Activated CD4-positive, alpha-beta T cell treated with anti-CD3 and anti-CD28 coated beads for 36 hours (primary cell): ENCODE measurements at regions not wholly inside any gene's neighbourhood (a gene's known extent, or its start where the extent isn't known, plus 50 kb on each side); places are given as distances from the start of the nearest gene placed in this dataset.

Source experiments
- ATAC-seq: fragments of 200-7000 bp; cut with Tn5 transposase; one replicate; pipeline ENCODE4 v1.10.0; 2021; ENCODE audit warnings: mild to moderate bottlenecking, moderate library complexity
- CTCF ChIA-PET: fragments of 350-600 bp; sonication (Branson Sonifier 250); formaldehyde crosslinking; loops from one replicate; lab custom pipeline; 2021; ENCODE audit warnings: antibody characterized with exemption; lab: Charles Lee
- POLR2A ChIA-PET: fragments of 350-600 bp; sonication (Branson Sonifier 250); formaldehyde crosslinking; loops from one replicate; lab custom pipeline; 2021; ENCODE audit warnings: antibody characterized with exemption, inconsistent platforms; lab: Charles Lee
- DNase-seq: peaks from one replicate; pipeline ENCODE4 v3.0.0-alpha.2; 2020
- H3K27ac Mint-ChIP-seq: one replicate; pipeline ENCODE4 v1.8.0; 2021; ENCODE audit warnings: mixed read lengths
- H3K27me3 Mint-ChIP-seq: one replicate; pipeline ENCODE4 v1.8.0; 2021; ENCODE audit warnings: mixed read lengths
- H3K36me3 Mint-ChIP-seq: one replicate; pipeline ENCODE4 v1.8.0; 2021; ENCODE audit warnings: low read depth, mixed read lengths
- H3K4me1 Mint-ChIP-seq: one replicate; pipeline ENCODE4 v1.8.0; 2021; ENCODE audit warnings: mixed read lengths
- H3K4me3 Mint-ChIP-seq: one replicate; pipeline ENCODE4 v1.8.0; 2021; ENCODE audit warnings: mild to moderate bottlenecking, moderate library complexity, mixed read lengths
- H3K9me3 Mint-ChIP-seq: one replicate; pipeline ENCODE4 v1.8.0; 2021; ENCODE audit warnings: low read depth, mixed read lengths
- intact Hi-C, 2 experiments: fragments of 100-400 bp; cut with DNase I in 1 of 2; cut with micrococcal nuclease in 1 of 2; formaldehyde crosslinking; loops; one replicate each; pipeline versions ENCODE4 v1.14.2 to v1.15.1; 2022 to 2024; cut with DNase I, micrococcal nuclease

DNA sequence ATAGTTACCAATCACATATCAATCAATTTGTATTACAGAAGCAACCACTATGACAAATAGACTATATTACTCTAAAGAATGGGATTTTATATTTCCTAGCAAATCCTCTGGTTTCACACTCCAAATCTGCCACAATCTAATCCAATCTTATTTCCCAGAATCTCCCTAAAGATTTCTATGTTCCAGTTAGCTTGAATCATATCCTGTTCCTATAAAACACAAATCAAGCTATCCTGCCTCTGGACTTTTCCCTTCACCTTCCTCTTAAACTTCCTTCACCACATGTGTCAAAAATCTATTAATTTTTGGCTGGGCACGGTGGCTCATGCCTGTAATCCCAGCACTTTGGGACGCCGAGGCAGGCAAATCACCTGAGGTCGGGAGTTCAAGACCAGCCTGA lies 50.0 kb downstream of the PIK3C2A start:
- DNase-seq (no peak), ATAC-seq (no peak)
- Mint-ChIP-seq H3K27me3 (no peaks in the 10 kb centered on the region), H3K4me1 (peaks cover 34% of the 10 kb centered on the region), H3K4me3 (no peak overlapping the region), H3K36me3 (peaks cover 21% of the 10 kb centered on the region), H3K9me3 (no peaks in the 10 kb centered on the region), H3K27ac (no peak overlapping the region)
- ChIA-PET CTCF (interaction anchor here (0.6 to 0.8 kb wide), 2 partner anchors 20 to 371 kb away, joined by 3 read pairs; no protein-coding TSS in a partner anchor), POLR2A (no interaction called here)
- intact Hi-C loops = no loop called here

DNA sequence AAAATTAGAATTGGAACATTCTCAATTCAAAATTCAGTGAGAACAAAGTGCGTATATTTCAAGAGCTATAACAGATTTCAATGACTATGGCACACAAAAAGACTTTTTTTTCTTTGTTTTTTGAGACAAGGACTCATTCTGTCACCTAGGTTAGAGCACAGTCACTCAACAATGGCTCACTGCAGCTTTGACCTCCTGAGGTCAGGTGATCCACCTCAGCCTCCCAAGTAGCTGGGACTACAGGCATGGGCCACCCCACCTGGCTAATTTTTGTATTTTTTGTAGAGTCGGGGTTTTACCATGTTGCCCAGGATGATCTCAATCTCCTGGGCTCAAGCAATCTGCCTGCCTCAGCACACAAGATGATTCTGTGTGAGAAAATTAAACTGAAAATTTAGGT lies 51.5 kb downstream of the PIK3C2A start:
- Mint-ChIP-seq H3K27ac (no peak overlapping the region), H3K9me3 (no peaks in the 10 kb centered on the region), H3K4me3 (no peak overlapping the region), H3K36me3 (peaks cover 18% of the 10 kb centered on the region), H3K4me1 (peaks cover 20% of the 10 kb centered on the region), H3K27me3 (no peaks in the 10 kb centered on the region)
- DNase-seq = no peak
- CTCF ChIA-PET = no interaction called here
- ATAC-seq = no peak
- intact Hi-C loops = no loop called here
- POLR2A ChIA-PET = no interaction called here

DNA sequence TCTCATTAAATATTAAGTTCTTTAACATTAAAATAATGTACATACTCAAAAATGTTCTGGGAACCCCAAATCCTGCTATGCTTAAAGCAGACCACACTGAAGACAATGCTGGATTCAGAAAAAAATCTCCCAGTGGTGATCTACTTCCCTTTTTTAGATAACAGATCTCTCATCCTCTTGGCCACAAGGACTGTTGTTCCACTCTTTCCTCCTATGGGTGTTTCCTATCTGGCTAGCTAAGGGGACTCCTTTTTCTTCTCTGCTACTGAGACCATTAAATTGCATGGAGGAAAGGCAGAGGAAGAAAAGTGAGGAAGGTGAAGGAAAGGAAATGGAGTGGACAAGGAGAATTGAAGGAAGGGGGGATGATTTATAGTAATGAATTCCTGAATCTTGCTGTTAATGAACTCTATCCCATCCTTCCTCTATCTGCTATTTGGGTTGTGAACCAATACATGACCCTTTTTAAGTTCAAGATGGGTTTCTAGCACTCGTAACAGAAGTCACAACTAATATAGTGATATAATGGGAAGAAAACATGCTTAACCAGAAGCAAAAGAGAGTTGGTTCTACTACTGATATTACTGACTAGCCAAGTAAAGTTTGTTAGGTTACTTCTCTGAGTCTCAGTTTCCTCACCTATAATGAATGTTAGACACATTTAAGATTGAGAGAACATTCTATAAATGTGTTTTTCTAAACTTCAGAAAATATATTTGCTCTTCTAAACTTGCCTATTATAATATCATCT lies 53.2 kb downstream of the PIK3C2A start:
- Mint-ChIP-seq H3K4me3 (no peak overlapping the region), H3K36me3 (peaks cover 11% of the 10 kb centered on the region), H3K27ac (no peak overlapping the region), H3K9me3 (no peaks in the 10 kb centered on the region), H3K27me3 (no peaks in the 10 kb centered on the region), H3K4me1 (peaks cover 11% of the 10 kb centered on the region)
- ChIA-PET POLR2A (no interaction called here), CTCF (interaction anchor here (0.7 kb wide), 1 partner anchor 34 kb away, joined by 4 read pairs; no protein-coding TSS in a partner anchor)
- intact Hi-C loops = no loop called here
- ATAC-seq (no peak), DNase-seq (no peak)

DNA sequence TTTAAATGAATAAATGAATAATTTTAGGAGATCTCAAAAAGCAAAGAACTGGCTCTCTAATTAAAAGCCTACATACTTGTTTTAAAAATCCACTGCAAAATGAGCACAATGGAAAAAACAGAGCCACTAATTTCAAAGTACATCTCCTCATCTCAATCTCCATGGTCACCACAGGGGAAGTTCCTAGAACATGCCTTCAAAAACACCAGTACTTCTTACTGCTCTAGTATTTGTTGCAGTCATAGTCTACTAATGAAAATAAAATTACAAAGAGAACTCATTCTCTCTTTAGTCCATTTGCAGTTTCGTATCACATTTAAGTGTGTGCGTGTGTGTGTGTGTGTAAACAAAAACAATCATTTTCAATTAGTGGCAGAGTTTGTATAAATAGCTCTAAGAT lies 54.0 kb downstream of the PIK3C2A start:
- Mint-ChIP-seq H3K27ac (no peak overlapping the region), H3K27me3 (no peaks in the 10 kb centered on the region), H3K36me3 (peaks cover 11% of the 10 kb centered on the region), H3K9me3 (no peaks in the 10 kb centered on the region), H3K4me3 (no peak overlapping the region), H3K4me1 (peaks cover 11% of the 10 kb centered on the region)
- ATAC-seq (no peak), DNase-seq (no peak)
- ChIA-PET CTCF (interaction anchor here (0.6 to 1.0 kb wide), 3 partner anchors 10 to 146 kb away, joined by 3 to 4 read pairs (median 3); no protein-coding TSS in a partner anchor), POLR2A (no interaction called here)
- intact Hi-C loops = no loop called here

DNA sequence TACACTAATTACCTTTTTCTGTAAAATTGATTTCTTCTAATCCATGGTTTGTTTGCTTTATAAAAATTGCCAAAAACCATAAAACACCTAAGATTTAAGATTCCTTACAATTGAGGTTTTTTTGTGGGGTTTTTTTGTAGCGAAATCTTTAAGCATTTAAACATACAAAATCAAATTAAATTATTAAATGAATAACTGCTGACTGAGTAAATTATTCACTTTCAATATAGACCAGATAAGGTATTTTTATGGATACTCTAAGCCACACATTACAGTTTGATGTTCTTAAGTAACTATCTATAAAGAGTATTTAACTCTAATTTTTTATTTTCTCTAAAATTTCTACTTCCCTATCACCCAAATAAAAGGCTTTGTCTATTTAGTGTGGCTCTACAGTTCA lies 55.5 kb downstream of the PIK3C2A start:
- no peak overlapping the region for H3K27ac Mint-ChIP-seq
- intact Hi-C loops = no loop called here
- H3K4me1 Mint-ChIP-seq = peaks cover 14% of the 10 kb centered on the region
- CTCF ChIA-PET = no interaction called here
- no peak overlapping the region for H3K4me3 Mint-ChIP-seq
- ATAC-seq = no peak
- H3K9me3 Mint-ChIP-seq = no peaks in the 10 kb centered on the region
- no peak for DNase-seq
- POLR2A ChIA-PET = no interaction called here
- H3K36me3 Mint-ChIP-seq = peaks cover 15% of the 10 kb centered on the region
- no peaks in the 10 kb centered on the region for H3K27me3 Mint-ChIP-seq

DNA sequence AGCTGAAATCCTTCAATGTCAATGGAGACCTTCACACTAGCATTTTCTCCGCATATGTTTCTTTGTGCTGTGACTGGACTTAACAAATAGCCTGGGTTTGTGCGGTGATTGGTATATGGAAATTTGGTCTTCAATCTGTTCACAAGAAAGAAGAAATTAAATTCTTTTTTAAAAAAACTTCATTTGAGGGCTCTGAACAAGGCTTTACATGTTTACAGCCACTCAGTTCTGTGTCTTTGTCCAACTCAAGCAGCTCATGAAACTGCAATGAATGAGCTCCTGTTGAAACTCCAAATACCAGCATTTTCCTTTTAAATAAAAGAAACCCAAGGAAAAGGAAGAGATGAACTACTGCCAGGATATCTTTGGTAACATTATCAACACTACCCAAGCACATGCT lies 57.3 kb downstream of the PIK3C2A start:
- Mint-ChIP-seq H3K9me3 (no peaks in the 10 kb centered on the region), H3K4me3 (no peak overlapping the region), H3K27ac (peak overlapping the region; percentile 24), H3K36me3 (peaks cover 25% of the 10 kb centered on the region), H3K4me1 (peaks cover 25% of the 10 kb centered on the region), H3K27me3 (no peaks in the 10 kb centered on the region)
- intact Hi-C loops = no loop called here
- CTCF ChIA-PET = interaction anchor here (0.6 to 1.4 kb wide), 3 partner anchors 11 to 367 kb away, joined by 3 to 4 read pairs (median 4); no protein-coding TSS in a partner anchor
- POLR2A ChIA-PET = no interaction called here
- DNase-seq = no peak
- ATAC-seq = no peak

DNA sequence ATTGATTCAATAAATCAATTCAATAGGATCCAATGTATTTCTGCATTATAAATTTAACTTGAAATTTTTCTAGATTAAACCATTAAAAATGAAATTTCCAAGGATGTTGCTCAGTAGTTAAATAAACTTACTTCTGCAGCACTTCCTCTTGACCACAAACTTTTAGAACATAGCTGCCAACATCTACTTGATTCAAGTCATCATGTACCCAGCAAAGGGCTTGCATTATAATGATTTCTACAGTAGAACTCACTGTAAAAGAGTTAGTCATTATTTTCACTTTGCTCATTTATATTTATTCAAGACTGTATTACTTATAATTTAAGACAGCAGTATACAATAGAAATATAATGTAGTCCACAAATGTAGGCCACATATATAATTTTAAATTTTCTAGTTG lies 59.2 kb downstream of the PIK3C2A start:
- ChIA-PET POLR2A (no interaction called here), CTCF (no interaction called here)
- ATAC-seq (no peak), DNase-seq (no peak)
- H3K4me1 Mint-ChIP-seq = peaks cover 16% of the 10 kb centered on the region
- no peaks in the 10 kb centered on the region for H3K27me3 Mint-ChIP-seq
- no peak overlapping the region for H3K4me3 Mint-ChIP-seq
- no peaks in the 10 kb centered on the region for H3K9me3 Mint-ChIP-seq
- peaks cover 28% of the 10 kb centered on the region for H3K36me3 Mint-ChIP-seq
- intact Hi-C loops = no loop called here
- no peak overlapping the region for H3K27ac Mint-ChIP-seq

DNA sequence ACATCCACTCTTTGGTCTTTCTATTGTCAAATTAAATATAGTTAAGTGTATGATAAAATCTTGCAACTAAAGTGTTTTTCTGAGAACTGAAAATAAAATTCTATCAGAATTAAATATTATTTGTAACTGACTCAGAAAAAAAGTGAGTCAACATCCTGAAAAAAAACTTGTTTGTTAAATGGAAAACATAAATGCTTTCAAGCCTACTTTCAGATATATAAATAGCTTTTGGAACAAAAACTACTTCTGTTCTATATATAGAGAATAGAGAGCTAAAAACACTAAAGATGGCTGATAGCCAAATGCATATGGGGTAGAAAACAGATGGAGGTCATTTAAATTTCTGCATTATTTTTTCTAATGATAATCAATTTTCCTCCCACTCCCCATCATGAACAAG lies 61.8 kb downstream of the PIK3C2A start:
- Mint-ChIP-seq H3K4me3 (no peak overlapping the region), H3K4me1 (peaks cover 16% of the 10 kb centered on the region), H3K9me3 (no peaks in the 10 kb centered on the region), H3K36me3 (peaks cover 37% of the 10 kb centered on the region), H3K27me3 (no peaks in the 10 kb centered on the region), H3K27ac (no peak overlapping the region)
- intact Hi-C loops = no loop called here
- DNase-seq (no peak), ATAC-seq (no peak)
- CTCF ChIA-PET = interaction anchor here (0.8 kb wide), 1 partner anchor 8 kb away, joined by 3 read pairs; no protein-coding TSS in a partner anchor
- POLR2A ChIA-PET = no interaction called here

DNA sequence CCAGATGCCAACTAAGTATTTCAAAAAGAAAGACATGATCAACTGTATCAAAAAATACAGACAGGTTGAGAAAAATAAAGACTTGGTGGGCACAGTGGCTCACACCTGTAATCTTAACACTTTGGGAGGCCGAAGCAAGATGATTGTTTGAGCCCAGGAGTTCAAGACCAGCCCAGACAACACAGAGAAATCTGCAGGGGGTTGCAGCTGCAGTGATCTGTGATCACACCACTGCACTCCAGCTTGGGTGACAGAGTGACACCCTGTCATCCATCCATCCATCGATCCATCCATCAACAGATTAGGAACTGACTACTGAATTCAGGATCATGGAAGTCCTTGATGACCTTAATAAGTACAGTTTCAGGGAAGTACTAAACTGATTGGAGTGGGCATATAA lies 65.0 kb upstream of the RPS13 start:
- CTCF ChIA-PET = no interaction called here
- POLR2A ChIA-PET = no interaction called here
- no peak for DNase-seq

DNA sequence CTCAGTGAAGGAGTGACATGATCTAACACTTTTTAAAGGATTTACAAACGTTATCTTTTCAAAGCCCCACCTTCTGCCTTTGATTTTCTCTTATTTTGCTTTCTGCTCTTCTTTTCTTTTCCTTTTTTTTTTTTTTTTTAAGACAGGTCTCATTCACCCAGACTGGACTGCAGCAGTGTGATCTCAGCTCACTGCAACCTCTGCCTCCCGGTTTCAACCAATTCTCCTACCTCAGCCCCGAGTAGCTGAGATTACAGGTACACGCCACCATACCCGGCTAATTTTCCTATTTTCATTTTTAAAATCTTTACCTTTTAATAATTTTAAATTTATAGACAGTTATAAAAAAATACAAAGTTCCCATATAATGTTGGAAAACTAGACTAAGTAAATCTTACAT lies 63.7 kb upstream of the RPS13 start:
- no peak overlapping the region for H3K27ac Mint-ChIP-seq
- DNase-seq = no peak
- ChIA-PET CTCF (interaction anchor here (2.2 kb wide), 1 partner anchor 9 kb away, joined by 4 read pairs; no protein-coding TSS in a partner anchor), POLR2A (no interaction called here)
- intact Hi-C loops = no loop called here
- H3K27me3 Mint-ChIP-seq = no peaks in the 10 kb centered on the region
- no peaks in the 10 kb centered on the region for H3K9me3 Mint-ChIP-seq
- ATAC-seq = no peak
- peaks cover 4% of the 10 kb centered on the region for H3K4me1 Mint-ChIP-seq
- H3K36me3 Mint-ChIP-seq = peaks cover 28% of the 10 kb centered on the region
- no peak overlapping the region for H3K4me3 Mint-ChIP-seq

More for the DNA sequence above, 65.0 kb upstream of the RPS13 start:
- Mint-ChIP-seq H3K27me3 (no peaks in the 10 kb centered on the region), H3K4me1 (peaks cover 14% of the 10 kb centered on the region), H3K9me3 (no peaks in the 10 kb centered on the region), H3K36me3 (peaks cover 34% of the 10 kb centered on the region), H3K27ac (no peak overlapping the region), H3K4me3 (no peak overlapping the region)
- ATAC-seq = no peak
- intact Hi-C loops = no loop called here

DNA sequence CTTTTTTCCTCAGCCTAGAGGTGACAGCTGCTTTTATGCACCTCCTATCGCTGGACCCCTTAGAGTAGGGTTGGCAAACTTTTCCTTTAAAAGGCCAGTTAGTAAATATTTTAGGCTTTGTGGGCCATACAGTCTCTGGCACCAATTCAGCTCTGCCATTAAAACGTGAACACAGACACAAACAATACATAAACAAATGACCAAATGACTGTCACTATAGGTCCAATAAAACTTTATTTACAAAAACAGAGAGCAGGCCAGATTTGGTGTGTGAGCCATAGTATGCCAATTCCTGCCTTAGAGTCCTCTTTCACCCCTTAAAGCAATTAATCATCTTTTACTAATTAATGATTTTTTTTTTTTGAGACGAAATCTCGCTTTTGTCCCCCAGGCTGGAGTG lies 61.1 kb upstream of the RPS13 start:
- Mint-ChIP-seq H3K4me1 (no peaks in the 10 kb centered on the region), H3K27ac (no peak overlapping the region), H3K36me3 (peaks cover 12% of the 10 kb centered on the region), H3K27me3 (no peaks in the 10 kb centered on the region), H3K4me3 (no peak overlapping the region), H3K9me3 (no peaks in the 10 kb centered on the region)
- no peak for DNase-seq
- intact Hi-C loops = no loop called here
- ATAC-seq = no peak
- ChIA-PET POLR2A (no interaction called here), CTCF (no interaction called here)
